HUDEP-2 (cell line): ENCODE measurements at regions not wholly inside any gene's neighbourhood (a gene's known extent, or its start where the extent isn't known, plus 50 kb on each side); places are given as distances from the start of the nearest gene placed in this dataset.
"Not testable (repeated sequence)": the region's sequence is repeated elsewhere in the genome, so short reads cannot be mapped to it uniquely, and the experiment has no call there.

Experiments used
- DNase-seq, 76 experiments: peaks; one replicate each; lab custom pipeline; 2025; ENCODE audit not compliant: unreplicated experiment in 76 of 76; lab: John Stamatoyannopoulos, UW

GRCh38 chr3:8298021-8298954, 203.3 kb upstream of the LMCD1 start:
- DNase-seq = no peak

GRCh38 chr3:8301977-8302735, 199.5 kb upstream of the LMCD1 start:
- peak in 12 of 76 experiments; percentile 0 to 31 (median 16) for DNase-seq

DNA sequence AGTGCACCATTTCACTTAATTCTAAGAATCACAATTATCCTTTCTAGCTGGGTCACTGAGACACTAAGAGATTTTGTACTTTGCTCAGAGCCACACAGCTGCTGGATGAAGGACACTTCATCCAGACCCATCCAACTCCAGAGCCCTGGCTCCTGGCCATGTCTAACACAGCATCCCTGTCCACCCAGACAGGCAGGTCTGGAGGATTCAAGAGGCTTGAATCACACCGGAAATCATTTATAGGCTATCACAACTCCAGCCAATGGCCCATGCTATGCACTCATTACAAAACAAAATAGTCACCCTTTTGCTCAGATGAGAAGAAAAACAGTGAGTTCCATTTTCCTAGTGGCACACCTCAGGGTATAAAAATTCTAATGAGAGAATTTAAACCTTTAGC, 198.2 kb upstream of the LMCD1 start:
- no peak for DNase-seq

- no peak for DNase-seq
These were observed 196.3 kb upstream of the LMCD1 start for GRCh38 chr3:8305371-8305770.

DNA sequence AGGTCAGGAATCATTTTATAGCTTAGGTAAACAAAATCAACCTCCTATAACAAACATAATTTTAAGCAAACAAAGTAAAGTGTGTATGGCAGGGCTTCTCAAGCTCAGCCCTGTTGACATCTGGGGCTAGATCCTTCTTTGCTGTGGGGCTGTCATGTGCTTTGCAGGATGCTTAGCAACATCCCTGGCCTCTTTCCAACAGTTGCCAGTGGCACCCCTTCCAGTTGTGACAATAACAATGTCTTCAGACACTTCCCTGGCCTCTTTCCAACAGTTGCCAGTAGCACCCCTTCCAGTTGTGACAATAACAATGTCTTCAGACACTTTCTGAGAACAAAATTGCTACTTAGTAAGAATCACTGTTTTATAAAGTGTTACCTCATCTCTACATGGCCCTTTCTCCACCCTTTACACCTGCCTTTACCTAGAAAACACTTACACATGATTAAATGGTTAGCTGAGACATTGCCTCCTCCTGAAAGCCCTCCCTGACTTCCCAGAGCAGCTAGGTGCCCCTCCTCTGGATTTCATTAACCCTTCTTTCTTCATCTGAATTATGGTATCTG, 194.0 kb upstream of the LMCD1 start:
- no peak for DNase-seq

- DNase-seq = no peak
These were observed 190.3 kb upstream of the LMCD1 start for GRCh38 chr3:8311321-8311720.

- no peak for DNase-seq
These were observed 188.9 kb upstream of the LMCD1 start for GRCh38 chr3:8312685-8313084.

GRCh38 chr3:8313560-8314267, 187.9 kb upstream of the LMCD1 start:
- DNase-seq = no peak

GRCh38 chr3:8315526-8315925, 186.1 kb upstream of the LMCD1 start:
- DNase-seq = not testable (repeated sequence)

DNA sequence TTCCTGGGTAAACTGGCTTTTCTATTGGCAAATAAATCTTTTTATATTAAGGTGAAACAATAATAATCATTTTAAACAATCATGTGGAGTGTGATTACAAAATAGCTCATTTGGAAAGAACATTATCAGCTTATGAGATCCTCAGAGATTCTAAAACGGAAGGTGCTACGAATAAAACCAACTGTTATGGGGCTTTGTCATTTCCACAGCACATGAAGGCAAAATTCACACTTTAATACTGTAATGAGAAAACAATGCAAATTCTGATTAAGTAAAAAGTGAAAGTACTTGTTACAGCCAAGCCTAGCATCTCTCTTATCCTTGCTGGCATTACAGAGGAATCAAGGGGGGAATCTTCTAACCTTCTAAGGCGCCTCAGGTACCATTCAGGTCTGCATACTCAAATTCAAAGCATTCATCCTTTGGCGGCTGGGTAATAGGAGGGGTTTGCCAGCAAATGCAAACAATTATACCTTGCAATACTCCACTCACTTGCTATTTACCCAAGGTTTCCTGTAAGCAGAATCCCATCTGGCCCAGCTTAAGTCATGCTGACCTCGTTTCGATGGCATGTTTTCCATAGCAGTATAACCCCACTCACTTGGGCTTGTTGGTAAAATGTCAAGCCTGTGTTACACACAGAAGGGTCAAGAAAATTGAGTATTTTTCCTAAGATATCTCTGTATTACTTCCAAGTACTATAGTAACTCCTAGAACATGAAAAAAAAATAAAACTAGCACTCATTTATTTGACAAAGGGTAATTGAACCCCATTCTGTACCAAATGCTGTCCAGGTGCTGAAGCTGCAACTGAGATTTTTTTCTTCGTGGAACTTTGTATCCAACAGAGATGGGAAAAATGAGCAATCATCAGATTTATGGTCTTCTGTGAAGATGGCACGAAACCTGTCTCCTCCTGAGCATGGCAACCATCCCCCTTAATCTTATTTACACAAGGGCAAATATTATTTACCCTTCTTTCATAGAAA, 183.7 kb upstream of the LMCD1 start:
- no peak for DNase-seq

DNA sequence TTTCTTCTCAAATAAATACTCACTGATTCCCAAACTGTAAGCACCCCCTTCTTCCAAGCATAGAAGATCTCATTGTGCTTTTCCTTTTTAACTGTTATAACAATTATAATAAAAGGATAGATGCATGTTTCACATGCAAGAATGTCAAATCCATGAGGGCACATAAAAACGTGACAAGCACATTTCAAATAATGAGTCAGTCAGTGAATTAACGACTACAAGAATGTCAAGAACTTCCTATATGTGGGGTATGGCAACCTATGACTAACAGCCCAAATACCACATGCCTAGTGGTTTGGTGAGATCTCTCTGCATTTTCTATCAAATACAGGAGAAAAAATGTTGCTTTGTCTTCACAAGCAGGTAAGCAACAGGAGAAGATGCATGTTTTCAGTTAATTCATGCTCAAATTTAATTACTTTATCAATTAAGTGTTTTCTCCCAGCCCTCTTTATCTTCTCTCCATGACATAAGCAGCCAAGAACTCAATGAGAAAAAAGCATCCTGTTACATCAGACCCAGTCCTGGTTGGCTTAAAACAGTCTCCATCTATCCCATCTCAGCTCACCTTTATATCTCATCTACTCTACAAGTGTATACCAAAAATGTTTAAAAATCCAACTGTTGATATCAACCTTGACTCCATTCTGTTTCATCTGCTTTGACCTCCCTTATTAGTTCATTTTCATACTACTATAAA, 181.5 kb upstream of the LMCD1 start:
- DNase-seq = no peak

DNA sequence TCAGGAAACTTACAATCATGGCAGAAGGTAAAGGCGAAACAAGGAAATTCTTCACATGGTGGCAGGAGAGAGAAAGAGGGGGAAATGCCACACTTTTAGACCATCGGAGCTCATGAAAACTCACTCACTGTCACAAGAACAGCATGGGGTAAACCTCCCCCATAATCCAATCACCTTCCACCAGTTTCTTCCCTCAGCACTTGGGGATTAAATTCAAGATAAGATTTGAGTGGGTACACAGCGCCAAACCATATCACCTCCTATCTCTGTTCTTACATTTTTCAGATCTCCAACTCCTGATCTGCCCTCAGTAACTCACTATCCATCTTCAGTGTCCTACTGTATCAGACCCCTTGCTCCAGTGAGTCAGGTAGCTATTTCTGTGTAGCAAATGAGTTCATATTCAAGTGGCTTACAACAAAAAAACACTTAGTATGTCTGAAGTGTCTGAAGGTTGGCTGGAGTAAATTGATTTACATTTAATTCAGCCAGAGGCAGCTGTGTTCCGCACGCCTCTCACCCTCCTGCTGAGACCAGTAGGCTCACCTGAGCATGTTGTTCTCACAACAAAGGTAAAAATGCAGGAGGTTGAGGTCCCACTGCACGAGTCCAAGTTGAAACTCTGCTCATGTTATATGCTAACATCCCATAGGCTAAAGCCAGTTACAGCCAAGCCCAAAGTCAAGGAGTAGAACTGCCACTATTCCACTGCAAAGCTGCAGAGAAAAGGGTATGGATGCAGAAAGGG, 180.7 kb upstream of the LMCD1 start:
- DNase-seq = no peak

DNA sequence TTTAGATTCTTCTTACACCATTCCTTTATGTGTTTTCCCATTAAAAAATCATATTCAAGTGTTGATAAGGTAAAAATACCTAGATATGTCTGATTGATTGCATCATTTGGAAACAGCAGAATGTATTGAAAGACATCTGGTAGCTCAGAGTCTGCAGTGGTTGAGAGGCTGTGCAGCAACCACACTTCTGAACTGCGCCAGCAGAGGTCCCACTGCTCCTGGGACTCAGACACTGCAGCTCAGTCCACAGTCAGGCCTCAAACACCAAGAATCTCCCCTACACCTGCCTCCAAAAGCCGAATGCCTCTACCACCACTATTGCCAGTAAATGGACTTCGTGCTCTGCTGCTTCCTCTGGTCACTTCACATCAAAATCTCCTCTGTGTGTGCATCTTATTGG, 176.9 kb upstream of the LMCD1 start:
- DNase-seq = peak in 65 of 76 experiments; percentile 1 to 76 (median 35)

GRCh38 chr3:8325306-8325705, 176.3 kb upstream of the LMCD1 start:
- peak in 5 of 76 experiments; percentile 4 to 31 (median 21) for DNase-seq

DNA sequence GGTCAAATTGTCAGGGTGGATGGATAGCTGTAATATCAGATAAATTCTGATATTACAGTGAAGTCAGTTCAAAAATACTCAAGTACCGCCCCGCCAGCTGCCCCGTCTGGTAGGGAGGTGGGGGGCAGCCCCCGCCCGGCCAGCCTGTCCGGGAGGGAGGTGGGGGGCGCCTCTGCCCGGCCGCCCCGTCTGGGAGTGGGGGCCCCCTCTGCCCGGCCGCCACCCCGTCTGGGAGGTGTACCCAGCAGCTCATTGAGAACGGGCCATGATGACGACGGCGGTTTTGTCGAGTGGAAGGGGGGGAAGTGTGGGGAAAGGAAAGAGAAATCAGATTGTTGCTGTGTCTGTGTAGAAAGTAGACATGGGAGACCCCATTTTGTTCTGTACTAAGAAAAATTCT, 175.8 kb upstream of the LMCD1 start:
- not testable (repeated sequence) for DNase-seq

DNA sequence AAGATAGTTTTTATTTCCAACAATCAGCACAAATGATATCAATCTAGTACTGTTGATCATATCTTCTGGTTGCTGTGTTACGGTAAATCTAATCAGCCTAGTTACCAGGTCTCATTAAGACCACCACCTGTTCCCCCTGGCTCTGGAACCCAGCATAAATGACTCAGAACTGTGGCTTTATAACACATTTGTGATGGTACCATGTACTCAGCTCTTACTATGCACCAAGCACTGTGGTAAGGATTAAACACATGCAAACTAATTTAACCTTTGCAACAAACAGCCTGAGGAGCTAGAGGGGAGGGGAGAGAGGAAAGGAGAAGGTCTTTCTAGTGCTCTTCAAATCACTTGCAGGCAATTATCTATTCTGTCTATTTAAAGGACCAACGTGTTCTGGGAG, 173.9 kb upstream of the LMCD1 start:
- DNase-seq = no peak

GRCh38 chr3:8328967-8329366, 172.7 kb upstream of the LMCD1 start:
- no peak for DNase-seq

- no peak for DNase-seq
These were observed 172.0 kb upstream of the LMCD1 start for GRCh38 chr3:8329598-8329997.
